ENCODE measurements at regions not wholly inside any gene's neighbourhood (a gene's known extent, or its start where the extent isn't known, plus 50 kb on each side); places are given as distances from the start of the nearest gene placed in this dataset.

DNA sequence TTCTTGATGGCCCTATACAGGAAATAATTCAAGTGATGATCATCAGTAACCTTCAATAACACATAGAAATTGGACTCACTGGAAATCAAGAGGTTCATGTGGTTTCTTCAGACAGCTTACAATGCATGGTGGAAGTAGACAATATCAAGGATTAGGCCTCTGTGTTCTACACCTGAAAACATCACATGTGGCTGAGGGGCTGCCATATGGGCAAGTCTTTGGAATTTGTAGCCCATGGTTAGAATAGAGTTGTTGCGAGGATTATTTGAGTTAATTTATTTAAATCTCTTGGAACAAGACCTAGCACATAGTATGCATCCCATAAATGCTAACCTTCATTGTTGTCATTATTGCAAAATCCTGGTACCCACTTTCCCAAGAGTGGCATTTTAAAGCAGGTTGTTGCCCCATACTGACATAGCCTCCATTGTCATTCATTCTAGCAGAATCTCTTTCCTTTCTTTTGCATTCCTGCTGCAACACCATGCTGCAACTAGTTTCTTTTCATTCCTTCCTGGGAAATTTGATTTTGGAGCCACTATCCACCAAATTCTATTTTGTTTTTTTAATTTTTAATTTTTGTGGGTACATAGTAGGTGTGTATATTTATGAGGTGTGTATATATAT lies 352.7 kb upstream of the NAV3 start:
- no peak overlapping the region for H3K4me3 ChIP-seq
- no peaks in the 10 kb centered on the region for H3K9me3 ChIP-seq (replicated peaks; ENCODE audit: control insufficient read depth, insufficient read depth, low read depth, low read length)
- no peaks in the 10 kb centered on the region for H3K79me2 ChIP-seq (ENCODE audit: control insufficient read depth, insufficient read depth, low read length)
- H3K27ac ChIP-seq (ENCODE audit: extremely low read depth, low read depth, low read length) = no peak overlapping the region
- intact Hi-C loops (cut with micrococcal nuclease) (no loop called here), in situ Hi-C loops (cut with MboI) (no loop called here)
- no TSS peak for BruUV-seq (replicated peaks)
- no peak overlapping the region for H3K9ac ChIP-seq (ENCODE audit: insufficient read depth in 1 of 2, low read depth in 2 of 2, low read length in 2 of 2)
- DNase-seq (ENCODE audit: extremely low read depth in 1 of 4, low spot score in 3 of 4) (no peak), FAIRE-seq (no peak), ATAC-seq (no peak)
- no peaks in the 10 kb centered on the region for H3K36me3 ChIP-seq (ENCODE audit: control insufficient read depth, insufficient read depth, low read length)
- H2AFZ ChIP-seq (ENCODE audit: low read depth, low read length) = no peak overlapping the region
- CTCF ChIA-PET (ENCODE audit: low intra/inter-chr PET ratio) = no interaction called here
- no peaks in the 10 kb centered on the region for H4K20me1 ChIP-seq (replicated peaks; ENCODE audit: control insufficient read depth, insufficient read depth, low read length)
- no peaks in the 10 kb centered on the region for H3K9me1 ChIP-seq (ENCODE audit: control insufficient read depth, insufficient read depth, low read length)
- H3K4me1 ChIP-seq (replicated peaks in 1 of 2; ENCODE audit: control insufficient read depth in 2 of 2, insufficient read depth in 2 of 2, low read length in 2 of 2) = no peaks in the 10 kb centered on the region
- 0% methylated on average over 1 of the region's 1 CpG for WGBS (ENCODE audit: insufficient coverage, low coverage, missing lambda C conversion rate)
- TF ChIP-seq MCM7 (IDR thresholded peaks at IDR 0.05) = no peak
- TF ChIP-seq RB1 (IDR thresholded peaks at IDR 0.05; ENCODE audit: low read depth) = no peak
- no peak for TF ChIP-seq ZC3H8 (IDR thresholded peaks at IDR 0.05)
- TF ChIP-seq CBX3 (IDR thresholded peaks at IDR 0.05; ENCODE audit: borderline replicate concordance in 1 of 2, low read length in 2 of 2) = no peak
- TF ChIP-seq HDAC8 (tag; IDR thresholded peaks at IDR 0.05) = no peak
- TF ChIP-seq ZNF512 (tag; IDR thresholded peaks at IDR 0.05) = no peak
- TF ChIP-seq ZNF586 (CRISPR knock-in tag; conservative IDR thresholded peaks at IDR 0.05) = no peak
- TF ChIP-seq ZNF507 (tag; conservative IDR thresholded peaks at IDR 0.05) = no peak
- TF ChIP-seq, protein P1, sequence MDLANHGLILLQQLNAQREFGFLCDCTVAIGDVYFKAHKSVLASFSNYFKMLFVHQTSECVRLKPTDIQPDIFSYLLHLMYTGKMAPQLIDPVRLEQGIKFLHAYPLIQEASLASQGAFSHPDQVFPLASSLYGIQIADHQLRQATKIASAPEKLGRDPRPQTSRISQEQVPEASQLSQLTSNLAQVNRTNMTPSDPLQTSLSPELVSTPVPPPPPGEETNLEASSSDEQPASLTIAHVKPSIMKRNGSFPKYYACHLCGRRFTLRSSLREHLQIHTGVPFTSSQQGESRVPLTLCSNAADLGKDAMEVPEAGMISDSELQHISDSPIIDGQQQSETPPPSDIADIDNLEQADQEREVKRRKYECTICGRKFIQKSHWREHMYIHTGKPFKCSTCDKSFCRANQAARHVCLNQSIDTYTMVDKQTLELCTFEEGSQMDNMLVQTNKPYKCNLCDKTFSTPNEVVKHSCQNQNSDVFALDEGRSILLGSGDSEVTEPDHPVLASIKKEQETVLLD (IDR thresholded peaks at IDR 0.05) = no peak
- no peak for TF ChIP-seq GABPA (tag; conservative IDR thresholded peaks at IDR 0.05; ENCODE audit: low read depth)
- TF ChIP-seq NR0B1 (IDR thresholded peaks at IDR 0.05; ENCODE audit: partially characterized antibody) = no peak
- TF ChIP-seq, protein P2, sequence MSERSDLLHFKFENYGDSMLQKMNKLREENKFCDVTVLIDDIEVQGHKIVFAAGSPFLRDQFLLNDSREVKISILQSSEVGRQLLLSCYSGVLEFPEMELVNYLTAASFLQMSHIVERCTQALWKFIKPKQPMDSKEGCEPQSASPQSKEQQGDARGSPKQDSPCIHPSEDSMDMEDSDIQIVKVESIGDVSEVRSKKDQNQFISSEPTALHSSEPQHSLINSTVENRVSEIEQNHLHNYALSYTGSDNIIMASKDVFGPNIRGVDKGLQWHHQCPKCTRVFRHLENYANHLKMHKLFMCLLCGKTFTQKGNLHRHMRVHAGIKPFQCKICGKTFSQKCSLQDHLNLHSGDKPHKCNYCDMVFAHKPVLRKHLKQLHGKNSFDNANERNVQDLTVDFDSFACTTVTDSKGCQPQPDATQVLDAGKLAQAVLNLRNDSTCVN (CRISPR knock-in tag; IDR thresholded peaks at IDR 0.05) = no peak
- TF ChIP-seq ZNF12 (CRISPR knock-in tag; IDR thresholded peaks at IDR 0.05) = no peak
- no peak for TF ChIP-seq HNRNPUL1 (IDR thresholded peaks at IDR 0.05; ENCODE audit: low read length)
- TF ChIP-seq ZNF175 (CRISPR knock-in tag; IDR thresholded peaks at IDR 0.05; ENCODE audit: low read depth) = no peak
- no peak overlapping the region for H3K4me2 ChIP-seq (ENCODE audit: insufficient read depth, low read length)
- POLR2A ChIA-PET = no interaction called here
- no peaks in the 10 kb centered on the region for H3K27me3 ChIP-seq (ENCODE audit: control insufficient read depth in 2 of 2, insufficient read depth in 2 of 2, low read length in 2 of 2)
